ENCODE measurements at regions not wholly inside any gene's neighbourhood (a gene's known extent, or its start where the extent isn't known, plus 50 kb on each side); places are given as distances from the start of the nearest gene placed in this dataset.
"Not testable (repeated sequence)": the region's sequence is repeated elsewhere in the genome, so short reads cannot be mapped to it uniquely, and the experiment has no call there.

DNA sequence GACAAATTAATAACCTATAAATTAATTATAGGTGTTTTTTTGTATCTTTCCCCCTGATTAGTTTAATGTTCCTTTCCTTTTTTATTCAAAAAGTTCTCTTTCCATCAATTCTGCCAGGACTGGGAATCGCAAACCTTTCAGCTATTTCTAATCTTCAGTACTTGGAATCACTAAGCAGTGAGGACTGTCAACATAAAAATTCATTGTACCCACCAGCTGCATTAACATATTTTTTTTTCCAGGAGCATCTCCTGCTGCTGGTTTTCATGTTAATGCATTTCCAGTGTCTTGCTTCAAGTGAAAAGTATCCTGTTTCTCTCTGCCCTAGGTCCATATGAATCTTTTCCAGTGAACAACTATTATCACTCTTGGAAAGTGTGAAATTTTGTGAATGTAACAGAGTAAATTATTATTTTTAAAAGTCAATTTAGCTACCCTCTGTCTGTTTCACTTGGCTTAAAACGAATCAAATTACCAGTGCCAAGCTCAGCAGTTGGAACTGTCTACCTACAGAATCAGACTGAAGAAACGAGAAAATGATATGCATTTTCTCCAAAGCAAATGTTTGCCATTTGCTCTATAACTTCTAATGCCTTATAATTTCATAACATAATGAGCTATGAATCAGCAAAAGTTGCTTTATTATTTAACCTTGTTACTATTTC, 804.4 kb downstream of the EPHA4 start:
- no peak for DNase-seq (ENCODE audit: low read depth)
- no peak overlapping the region for H3K4me3 ChIP-seq (ENCODE audit: low read length)
- TF ChIP-seq, protein P1, sequence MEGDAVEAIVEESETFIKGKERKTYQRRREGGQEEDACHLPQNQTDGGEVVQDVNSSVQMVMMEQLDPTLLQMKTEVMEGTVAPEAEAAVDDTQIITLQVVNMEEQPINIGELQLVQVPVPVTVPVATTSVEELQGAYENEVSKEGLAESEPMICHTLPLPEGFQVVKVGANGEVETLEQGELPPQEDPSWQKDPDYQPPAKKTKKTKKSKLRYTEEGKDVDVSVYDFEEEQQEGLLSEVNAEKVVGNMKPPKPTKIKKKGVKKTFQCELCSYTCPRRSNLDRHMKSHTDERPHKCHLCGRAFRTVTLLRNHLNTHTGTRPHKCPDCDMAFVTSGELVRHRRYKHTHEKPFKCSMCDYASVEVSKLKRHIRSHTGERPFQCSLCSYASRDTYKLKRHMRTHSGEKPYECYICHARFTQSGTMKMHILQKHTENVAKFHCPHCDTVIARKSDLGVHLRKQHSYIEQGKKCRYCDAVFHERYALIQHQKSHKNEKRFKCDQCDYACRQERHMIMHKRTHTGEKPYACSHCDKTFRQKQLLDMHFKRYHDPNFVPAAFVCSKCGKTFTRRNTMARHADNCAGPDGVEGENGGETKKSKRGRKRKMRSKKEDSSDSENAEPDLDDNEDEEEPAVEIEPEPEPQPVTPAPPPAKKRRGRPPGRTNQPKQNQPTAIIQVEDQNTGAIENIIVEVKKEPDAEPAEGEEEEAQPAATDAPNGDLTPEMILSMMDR (conservative IDR thresholded peaks at IDR 0.05; ENCODE audit: low read depth, low read length) = no peak

DNA sequence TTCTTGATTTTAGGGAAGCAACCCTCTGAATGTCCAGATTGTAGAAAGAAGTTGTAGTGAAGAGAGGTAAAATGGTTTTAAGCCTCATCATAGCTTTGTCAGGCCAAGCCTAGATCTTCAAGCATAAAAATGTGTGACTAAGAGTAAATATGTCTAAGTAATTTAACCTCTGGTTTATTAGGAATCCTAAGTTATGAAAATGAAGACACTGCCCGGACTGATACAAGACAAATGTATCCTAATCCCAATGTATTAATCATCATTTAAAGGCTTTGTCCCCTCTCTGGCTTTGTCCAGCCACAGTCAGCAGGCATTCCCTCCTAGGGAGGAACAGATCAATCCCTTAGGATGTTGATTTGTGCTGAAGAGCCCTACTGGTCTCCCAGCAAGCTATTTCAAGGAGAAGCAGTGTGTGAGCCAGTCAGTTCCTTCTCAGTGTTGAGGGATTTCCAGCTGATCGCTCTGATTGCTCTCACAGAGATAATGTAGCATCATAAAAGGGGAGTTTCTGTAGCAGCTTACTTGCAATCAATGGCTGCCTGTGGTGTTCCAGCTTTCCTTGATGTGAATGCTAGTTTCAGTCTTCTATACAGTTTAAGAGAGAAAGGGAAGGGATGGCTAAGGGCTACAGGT, 796.1 kb downstream of the EPHA4 start:
- H3K4me3 ChIP-seq (ENCODE audit: low read length) = no peak overlapping the region
- TF ChIP-seq, protein P1 (conservative IDR thresholded peaks at IDR 0.05; ENCODE audit: low read depth, low read length) = no peak
- no peak for DNase-seq (ENCODE audit: low read depth)

DNA sequence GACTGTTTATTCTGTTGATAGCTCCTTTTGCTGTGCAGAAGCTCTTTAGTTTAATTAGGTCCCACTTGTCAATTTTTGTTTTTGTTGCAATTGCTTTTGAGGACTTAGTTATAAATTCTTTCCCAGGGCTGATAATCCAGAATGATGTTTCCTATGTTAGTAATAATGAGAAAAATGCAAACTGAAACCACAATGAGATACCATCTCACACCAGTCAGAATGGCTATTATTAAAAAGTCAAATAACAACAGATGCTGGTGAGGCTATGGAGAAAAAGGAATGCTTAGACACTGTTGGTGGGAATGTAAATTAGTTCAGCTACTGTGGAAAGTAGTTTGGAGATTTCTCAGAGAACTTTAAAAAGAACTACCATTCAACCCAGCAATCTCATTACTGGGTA, 793.0 kb downstream of the EPHA4 start:
- not testable (repeated sequence) for H3K4me3 ChIP-seq (ENCODE audit: low read length); DNase-seq (ENCODE audit: low read depth)

DNA sequence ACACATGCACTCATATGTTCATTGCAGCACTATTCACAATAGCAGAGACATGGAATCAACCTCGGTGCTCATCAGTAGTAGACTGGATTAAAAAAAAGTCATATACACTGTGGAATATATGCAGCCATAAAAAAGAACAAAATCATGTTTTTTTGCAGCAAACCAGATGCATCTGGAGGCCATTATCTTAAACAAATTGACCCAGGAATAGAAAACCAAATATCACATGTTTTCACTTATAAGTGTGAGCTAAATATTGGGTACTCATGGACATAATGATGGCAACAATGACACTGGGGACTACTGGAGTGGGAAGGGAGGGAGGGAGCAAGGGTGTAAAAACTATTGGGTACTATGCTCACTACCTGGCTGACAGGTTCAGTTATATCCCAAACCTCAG, 792.6 kb downstream of the EPHA4 start:
- H3K4me3 ChIP-seq (ENCODE audit: low read length) = no peak overlapping the region
- TF ChIP-seq, protein P1 (conservative IDR thresholded peaks at IDR 0.05; ENCODE audit: low read depth, low read length) = no peak
- no peak for DNase-seq (ENCODE audit: low read depth)

- TF ChIP-seq, protein P1 (conservative IDR thresholded peaks at IDR 0.05; ENCODE audit: low read depth, low read length) = no peak
- peak; percentile 49 for DNase-seq (ENCODE audit: low read depth)
- no peak overlapping the region for H3K4me3 ChIP-seq (ENCODE audit: low read length)
These were observed 792.2 kb downstream of the EPHA4 start for GRCh38 chr2:220779931-220780330.

DNA sequence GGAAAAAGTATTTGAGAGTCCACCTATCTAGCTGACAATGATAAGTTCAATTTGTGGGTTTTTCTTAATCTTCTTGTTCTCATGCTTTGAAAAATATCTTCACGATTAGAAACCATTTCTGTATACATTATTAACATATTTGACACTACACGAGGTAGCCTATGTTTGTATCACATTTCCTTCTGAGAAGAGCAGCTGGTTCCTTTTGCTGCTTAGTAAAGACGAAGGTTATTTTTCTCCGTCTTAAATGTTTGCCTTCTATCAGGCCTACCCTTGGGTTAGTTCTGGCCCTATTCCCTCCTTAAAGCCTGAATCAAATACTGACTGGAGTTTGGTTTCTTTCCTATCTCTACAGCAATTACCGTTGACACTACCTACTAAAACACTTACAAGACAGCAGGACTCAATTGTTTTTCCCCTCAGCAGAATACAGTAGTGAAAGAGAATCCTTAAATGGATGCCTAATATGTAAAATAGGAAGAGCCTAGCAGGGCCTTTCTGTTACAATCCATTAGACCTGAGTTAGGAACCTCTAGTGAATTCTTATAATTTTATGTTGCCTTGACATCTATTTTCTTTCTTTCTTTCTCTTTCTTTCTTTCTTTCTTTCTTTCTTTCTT, 790.4 kb downstream of the EPHA4 start:
- H3K4me3 ChIP-seq (ENCODE audit: low read length) = no peak overlapping the region
- TF ChIP-seq, protein P1 (conservative IDR thresholded peaks at IDR 0.05; ENCODE audit: low read depth, low read length) = no peak
- no peak for DNase-seq (ENCODE audit: low read depth)

DNA sequence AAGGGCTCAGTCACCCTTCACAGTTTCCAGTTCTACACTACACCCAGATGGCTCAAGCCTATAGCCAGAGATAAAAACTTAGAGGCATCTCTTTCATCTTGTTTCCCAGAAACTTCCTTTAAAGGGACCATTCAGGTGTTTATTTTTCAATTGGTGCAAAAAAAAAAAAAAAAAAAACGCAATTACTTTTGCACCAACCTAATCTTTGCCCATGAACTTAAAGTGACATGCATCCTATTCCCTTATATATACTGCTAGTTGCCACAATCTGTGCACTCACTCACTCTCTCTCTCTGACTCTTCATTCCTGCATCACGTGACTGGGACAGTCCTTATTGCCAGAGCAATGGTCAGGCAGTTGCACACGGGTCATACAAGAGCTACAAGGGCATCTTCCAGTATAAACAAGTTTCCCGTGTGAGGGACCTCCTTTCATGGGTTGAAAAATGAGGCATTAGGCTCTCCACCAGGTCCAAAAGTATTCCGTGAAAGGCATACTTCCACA, 789.4 kb downstream of the EPHA4 start:
- DNase-seq (ENCODE audit: low read depth) = no peak
- TF ChIP-seq, protein P1 (conservative IDR thresholded peaks at IDR 0.05; ENCODE audit: low read depth, low read length) = no peak
- no peak overlapping the region for H3K4me3 ChIP-seq (ENCODE audit: low read length)
